ENCODE measurements at regions not wholly inside any gene's neighbourhood (a gene's known extent, or its start where the extent isn't known, plus 50 kb on each side); places are given as distances from the start of the nearest gene placed in this dataset.

GRCh38 chr6:48782225-48782624 lies 671.2 kb upstream of the PTCHD4 start:
- no peaks in the 10 kb centered on the region for H3K36me3 ChIP-seq
- intact Hi-C loops (cut with DNase I): no loop called here
- peaks cover 0 to 7% (median 5%) of the 10 kb centered on the region in 3 donors for H3K4me1 ChIP-seq
- H3K4me3 ChIP-seq: no peak overlapping the region
- DNase-seq: no peak
- H3K27ac ChIP-seq: no peak overlapping the region
- WGBS, 2 donors: 94 to 96% methylated on average over 3 to 6 of the region's 6 CpGs
- no peaks in the 10 kb centered on the region for H3K9me3 ChIP-seq
- TF ChIP-seq POLR2A (IDR thresholded peaks at IDR 0.05) (no peak), CTCF (IDR thresholded peaks at IDR 0.05) (no peak)
- no peaks in the 10 kb centered on the region for H3K27me3 ChIP-seq

GRCh38 chr6:48777411-48777810 lies 666.4 kb upstream of the PTCHD4 start:
- Histone ChIP-seq H3K36me3 (no peaks in the 10 kb centered on the region), H3K27ac (peak overlapping the region in 1 of 4 donors; percentile 17), H3K27me3 (no peaks in the 10 kb centered on the region), H3K9me3 (no peaks in the 10 kb centered on the region), H3K4me3 (no peak overlapping the region), H3K4me1 (peaks cover 0 to 14% (median 5%) of the 10 kb centered on the region in 3 donors)
- intact Hi-C loops (cut with DNase I): no loop called here
- TF ChIP-seq POLR2A (IDR thresholded peaks at IDR 0.05): no peak
- no peak for TF ChIP-seq CTCF (IDR thresholded peaks at IDR 0.05)
- WGBS, 2 donors: 44 to 50% methylated on average over 3 of the region's 3 CpGs
- no peak for DNase-seq

- WGBS, 2 donors: 82 to 86% methylated on average over 3 of the region's 3 CpGs
- Histone ChIP-seq H3K36me3 (no peaks in the 10 kb centered on the region), H3K4me1 (peaks cover 0 to 14% (median 5%) of the 10 kb centered on the region in 3 donors), H3K27me3 (no peaks in the 10 kb centered on the region), H3K9me3 (no peaks in the 10 kb centered on the region), H3K4me3 (no peak overlapping the region), H3K27ac (no peak overlapping the region)
- intact Hi-C loops (cut with DNase I): no loop called here
- DNase-seq: no peak
- TF ChIP-seq CTCF (IDR thresholded peaks at IDR 0.05) (no peak), POLR2A (IDR thresholded peaks at IDR 0.05) (no peak)
Observed at GRCh38 chr6:48775157-48775556, 664.2 kb upstream of the PTCHD4 start.

GRCh38 chr6:48774276-48774675 lies 663.3 kb upstream of the PTCHD4 start:
- TF ChIP-seq CTCF (IDR thresholded peaks at IDR 0.05): no peak
- TF ChIP-seq POLR2A (IDR thresholded peaks at IDR 0.05): no peak
- Histone ChIP-seq H3K27me3 (no peaks in the 10 kb centered on the region), H3K9me3 (no peaks in the 10 kb centered on the region), H3K4me3 (no peak overlapping the region), H3K27ac (no peak overlapping the region), H3K36me3 (no peaks in the 10 kb centered on the region), H3K4me1 (peaks cover 0 to 14% (median 5%) of the 10 kb centered on the region in 3 donors)
- WGBS, 2 donors: 83 to 92% methylated on average over 1 of the region's 1 CpG
- intact Hi-C loops (cut with DNase I): no loop called here
- no peak for DNase-seq

- DNase-seq: no peak
- H3K27ac ChIP-seq: peak overlapping the region in 3 of 4 donors; percentile 31 to 66 (median 52)
- intact Hi-C loops (cut with DNase I): no loop called here
- no peak overlapping the region for H3K4me3 ChIP-seq
- no peak for TF ChIP-seq POLR2A (IDR thresholded peaks at IDR 0.05)
- TF ChIP-seq CTCF (IDR thresholded peaks at IDR 0.05): no peak
- H3K36me3 ChIP-seq: no peaks in the 10 kb centered on the region
- H3K4me1 ChIP-seq: peaks cover 4 to 22% (median 4%) of the 10 kb centered on the region in 3 donors
- H3K27me3 ChIP-seq: no peaks in the 10 kb centered on the region
- 36 to 41% methylated on average over 3 of the region's 3 CpGs for WGBS, 2 donors
- no peaks in the 10 kb centered on the region for H3K9me3 ChIP-seq
Observed at GRCh38 chr6:48766349-48766748, 655.4 kb upstream of the PTCHD4 start.
